ENCODE measurements at regions not wholly inside any gene's neighbourhood (a gene's known extent, or its start where the extent isn't known, plus 50 kb on each side); places are given as distances from the start of the nearest gene placed in this dataset.

DNA sequence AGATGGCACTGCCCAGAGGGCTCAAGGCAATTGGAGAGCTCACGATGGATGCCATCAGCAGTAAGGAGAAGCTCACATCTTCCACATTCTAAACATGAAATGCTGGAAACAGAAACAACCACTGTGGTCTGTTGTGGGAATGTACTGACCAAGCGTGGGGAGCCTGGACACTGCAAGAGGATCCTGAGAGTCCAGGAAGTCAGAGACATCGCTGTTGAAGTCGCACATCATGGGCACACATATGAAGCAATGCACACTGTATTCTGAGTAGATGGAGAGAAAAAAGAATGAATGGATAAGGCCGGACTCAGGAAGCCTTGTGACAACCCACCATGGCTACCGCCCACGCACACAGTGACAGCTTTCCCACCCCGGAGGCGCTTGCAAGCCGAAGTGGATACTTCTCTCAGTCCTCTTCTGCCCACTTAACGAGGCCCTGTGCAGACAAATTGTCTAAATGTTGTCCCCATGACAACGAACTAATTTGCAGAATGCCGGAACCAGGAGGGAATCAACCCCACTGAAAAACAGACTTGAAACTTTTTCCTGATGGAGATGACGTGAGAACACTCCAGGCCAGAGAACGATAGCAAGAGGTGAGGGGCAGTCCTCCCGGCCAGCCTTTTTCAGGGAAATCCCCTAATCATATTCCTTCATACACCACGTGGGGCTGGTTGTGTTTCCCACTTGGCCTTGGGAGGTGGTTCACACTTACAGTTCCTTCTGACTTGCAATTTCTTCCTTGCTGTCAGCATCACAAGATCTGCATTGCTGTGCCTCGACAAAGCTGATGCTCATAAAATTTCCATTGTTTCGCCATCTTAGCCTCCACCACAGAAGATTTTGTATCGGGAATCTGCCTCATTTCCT, 109.6 kb upstream of the SERP2 start:
- DNase-seq = no peak

DNA sequence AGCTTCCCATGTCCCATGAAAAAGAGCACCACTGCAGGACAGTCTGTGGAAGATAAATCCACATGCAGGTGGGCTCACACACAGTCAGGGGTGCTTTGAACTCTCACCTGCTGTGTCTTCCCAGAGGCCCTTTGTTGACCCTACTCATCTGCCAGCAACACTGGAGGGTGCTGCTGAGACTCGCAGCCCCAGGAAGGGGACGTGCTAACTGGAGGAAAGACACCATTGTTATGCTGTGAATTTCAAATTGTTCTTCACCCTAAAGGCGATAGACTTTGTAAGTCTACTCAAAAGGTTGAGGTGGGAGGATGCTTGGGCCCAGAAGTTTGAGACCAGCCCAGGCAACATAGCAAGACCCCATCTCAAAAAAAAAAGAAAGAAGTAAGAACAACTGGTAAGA, 107.3 kb upstream of the SERP2 start:
- no peak for DNase-seq

- no peak for DNase-seq
Observed at GRCh38 chr13:44266772-44267171, 106.9 kb upstream of the SERP2 start.

GRCh38 chr13:44267203-44267602, 106.4 kb upstream of the SERP2 start:
- no peak for DNase-seq

GRCh38 chr13:44267980-44268379, 105.6 kb upstream of the SERP2 start:
- DNase-seq = no peak

DNA sequence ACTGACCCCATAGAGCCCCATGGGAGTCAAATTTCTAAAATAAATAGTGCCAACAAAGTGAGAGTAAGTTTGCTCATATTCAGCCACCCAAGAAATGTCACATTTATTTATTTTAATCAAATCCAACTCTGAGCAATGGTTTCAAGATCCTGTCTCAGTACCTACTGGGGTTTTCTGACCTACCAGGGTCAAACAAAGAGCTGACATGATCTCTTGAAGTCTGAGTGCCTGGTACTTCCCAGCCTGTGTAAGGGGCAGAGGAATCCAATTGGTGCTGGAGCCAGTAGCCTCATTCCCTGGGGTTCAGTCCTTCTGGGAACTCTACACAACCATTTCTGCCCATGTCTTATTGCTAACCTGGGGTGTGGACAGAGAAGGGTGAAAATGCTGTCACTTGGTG, 104.6 kb upstream of the SERP2 start:
- no peak for DNase-seq

DNA sequence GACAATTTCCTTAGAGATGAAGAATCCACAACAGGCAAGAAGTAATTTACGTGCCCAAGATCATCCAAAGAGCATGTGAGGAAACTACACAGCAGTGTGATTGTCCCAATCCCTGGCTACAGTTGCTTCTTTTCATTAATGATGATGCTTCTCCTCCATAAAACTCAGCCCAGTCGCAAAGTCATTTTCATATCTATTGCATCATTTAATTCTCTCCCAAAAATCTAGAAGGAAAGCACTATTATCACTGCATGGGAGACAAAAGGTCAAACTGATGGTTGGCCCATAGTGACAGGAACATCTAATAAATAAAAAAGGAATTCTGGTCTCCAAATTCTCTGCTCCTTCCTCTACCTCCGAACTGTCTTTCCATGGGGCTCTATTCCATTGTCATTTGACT, 103.5 kb upstream of the SERP2 start:
- DNase-seq = no peak

- no peak for DNase-seq
Observed at GRCh38 chr13:44271031-44271455, 102.6 kb upstream of the SERP2 start.

DNA sequence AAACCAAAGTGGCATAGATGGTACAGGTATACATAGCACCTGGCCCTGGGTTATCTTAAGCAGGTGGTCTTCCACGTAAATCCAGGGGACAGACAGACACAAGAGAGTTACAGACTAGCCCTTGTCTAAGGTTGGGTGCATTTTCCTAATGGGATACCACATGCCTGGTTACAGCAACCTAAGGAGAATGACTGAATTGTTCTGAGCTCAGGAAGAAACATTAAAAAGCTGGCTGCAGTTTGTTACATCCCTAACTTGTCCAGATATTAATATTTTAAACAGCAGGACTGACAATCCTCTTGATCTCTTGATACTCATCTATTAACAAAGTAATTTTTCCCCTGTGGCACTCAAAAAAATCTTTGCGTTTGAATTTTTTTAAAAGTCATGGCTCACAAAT, 102.2 kb upstream of the SERP2 start:
- no peak for DNase-seq

DNA sequence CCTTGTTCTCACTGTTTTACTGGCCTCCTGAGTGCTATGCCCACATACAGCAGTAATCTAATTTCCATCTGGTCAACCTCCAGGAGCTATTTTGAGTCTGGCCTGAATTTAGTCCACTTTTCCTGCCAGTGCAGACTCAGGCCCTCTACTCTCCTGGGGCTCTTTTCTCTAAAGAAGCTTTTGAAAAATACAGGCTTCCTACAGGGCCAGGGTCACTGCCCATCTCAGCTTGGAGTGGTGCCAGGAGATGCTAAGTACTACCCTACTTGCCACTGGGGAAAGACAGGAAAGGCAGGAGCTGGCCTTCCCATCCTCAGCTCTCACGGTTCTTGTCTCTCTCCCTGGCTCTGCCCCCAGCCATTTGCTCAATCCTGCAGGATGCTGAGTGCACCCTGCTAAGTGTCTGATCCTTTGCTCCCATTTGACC, 101.7 kb upstream of the SERP2 start:
- no peak for DNase-seq

DNA sequence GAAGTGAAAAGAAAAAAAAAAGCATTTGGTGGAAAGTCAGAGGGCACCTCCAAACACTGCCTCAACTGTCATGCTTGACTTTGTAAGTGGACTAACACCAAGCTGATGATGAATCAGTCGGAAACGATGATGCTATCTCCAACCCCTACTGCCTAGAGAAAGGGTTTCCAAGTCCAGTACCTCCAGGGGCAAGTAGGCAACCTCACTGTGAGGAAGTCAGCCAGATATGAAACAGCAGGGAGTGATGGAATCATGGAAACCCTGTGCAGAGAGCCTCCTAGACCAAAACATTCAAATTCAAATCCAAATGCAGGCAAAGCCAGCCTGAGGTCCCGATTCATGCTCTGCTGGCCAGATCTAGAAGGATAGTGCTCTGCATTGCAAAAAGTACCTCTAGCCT, 100.9 kb upstream of the SERP2 start:
- no peak for DNase-seq

DNA sequence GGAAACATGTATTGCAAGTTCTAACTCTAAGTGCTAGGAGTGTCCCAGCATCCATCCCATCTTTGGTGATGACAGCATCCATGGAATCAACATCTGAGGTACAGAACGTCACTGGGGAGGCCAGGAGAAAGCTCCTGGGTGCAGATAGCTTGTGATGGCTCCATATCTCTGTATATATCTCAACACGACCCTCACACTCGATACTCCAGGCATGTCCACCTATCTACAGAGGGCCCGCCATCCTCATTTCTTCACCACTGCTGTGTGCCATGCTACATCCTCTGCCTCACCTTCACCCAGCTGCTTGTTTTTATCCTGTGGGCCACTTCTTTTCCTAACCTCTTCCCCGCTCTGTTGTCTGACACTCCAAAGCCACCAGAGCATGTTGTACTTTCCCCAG, 100.4 kb upstream of the SERP2 start:
- DNase-seq = no peak

DNA sequence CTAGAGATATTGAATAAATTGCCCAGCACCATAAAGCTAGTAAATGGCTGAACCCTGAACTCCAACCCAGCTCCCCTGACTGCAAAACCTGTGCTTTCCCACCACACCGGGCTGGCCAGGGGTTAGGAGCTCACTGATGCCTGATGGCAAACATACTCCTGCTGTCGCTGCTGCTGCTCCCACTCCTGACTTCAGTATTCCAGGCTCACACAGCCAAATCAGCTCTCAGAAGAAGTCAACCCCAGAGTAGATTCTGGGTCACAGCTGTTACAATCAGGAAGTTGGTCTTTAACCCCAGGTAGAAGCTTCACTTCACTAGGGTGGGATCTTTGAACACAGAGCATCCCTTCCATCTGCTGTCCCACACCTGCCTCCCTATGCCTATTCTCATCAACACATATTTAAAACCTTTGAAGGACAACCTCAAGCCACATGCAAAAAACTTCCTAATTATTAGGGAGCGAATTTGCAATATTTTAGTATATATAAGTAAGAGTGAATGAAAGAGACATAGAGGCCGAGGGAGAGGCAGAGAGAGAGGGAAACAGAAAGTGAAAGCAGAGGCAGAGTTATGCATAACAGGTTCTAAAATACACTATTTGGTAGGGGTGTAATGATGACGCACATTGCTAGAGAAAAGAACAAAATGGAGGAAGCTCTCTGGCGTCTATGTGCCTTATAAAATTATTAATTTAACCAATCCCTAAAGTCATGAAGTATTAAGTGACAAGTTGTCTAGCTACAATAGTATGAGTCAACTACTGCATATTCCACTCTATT, 99.4 kb upstream of the SERP2 start:
- DNase-seq = peak in 1 of 2 experiments; percentile 11

DNA sequence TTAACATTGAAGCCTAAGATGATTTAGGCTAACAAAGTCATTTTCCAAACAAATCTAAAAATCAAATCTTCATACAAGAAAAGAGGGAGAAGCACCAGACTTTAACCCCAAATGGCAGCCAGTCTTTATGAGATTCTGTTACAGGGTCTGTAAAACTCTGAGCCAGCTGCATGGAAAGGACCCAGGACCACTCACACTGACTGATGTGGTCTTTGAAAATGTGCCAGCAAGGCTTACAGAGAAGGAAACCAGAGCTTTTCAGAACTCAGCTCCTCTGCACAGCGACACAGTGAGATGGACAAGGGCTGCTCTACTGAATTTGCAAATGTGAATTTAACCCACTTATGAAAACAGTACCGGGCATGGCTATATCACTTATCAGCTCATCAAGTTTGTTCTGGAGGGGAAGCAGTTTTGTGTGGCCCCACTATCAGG, 98.8 kb upstream of the SERP2 start:
- DNase-seq = no peak

- no peak for DNase-seq
Observed at GRCh38 chr13:44275381-44275780, 98.2 kb upstream of the SERP2 start.

DNA sequence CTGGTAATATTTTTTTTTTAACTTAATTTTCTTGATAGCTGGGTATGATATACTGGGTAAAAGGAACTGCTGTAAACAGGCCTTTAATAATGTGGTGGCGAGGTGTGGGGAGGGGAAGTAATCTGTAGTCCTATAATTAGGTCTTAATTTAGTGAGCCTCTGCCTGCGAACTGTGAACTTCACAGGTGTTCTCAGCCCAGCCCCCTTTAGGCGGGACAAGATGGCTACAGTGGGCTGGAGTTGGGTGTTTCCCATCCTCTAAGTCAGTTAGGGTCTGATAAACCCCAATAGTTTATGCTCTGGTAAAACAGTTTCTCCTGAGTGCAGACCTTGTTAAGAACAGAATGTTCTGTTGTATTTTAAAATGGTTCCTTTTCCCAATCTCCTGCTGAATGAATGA, 97.6 kb upstream of the SERP2 start:
- no peak for DNase-seq

- DNase-seq = no peak
Observed at GRCh38 chr13:44277459-44277858, 96.2 kb upstream of the SERP2 start.

DNA sequence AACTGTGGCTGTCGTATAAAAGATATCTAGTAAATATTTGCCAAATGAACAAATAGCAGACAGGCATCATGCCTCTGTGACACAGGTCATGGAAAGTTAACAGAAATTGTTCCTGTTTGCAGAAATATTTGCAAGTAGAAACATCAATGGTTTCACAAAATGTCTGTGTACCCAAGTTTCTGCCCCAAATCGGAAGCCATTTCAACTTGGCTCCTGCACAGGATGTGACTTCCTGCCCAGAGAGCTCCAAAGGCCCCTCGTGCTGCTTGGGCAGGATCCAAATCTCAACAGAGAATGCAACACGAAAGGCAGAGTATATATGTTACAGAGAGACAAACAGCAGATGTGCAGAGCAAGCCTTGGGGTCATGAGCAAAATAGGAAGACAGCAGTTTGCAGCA, 95.5 kb upstream of the SERP2 start:
- no peak for DNase-seq

DNA sequence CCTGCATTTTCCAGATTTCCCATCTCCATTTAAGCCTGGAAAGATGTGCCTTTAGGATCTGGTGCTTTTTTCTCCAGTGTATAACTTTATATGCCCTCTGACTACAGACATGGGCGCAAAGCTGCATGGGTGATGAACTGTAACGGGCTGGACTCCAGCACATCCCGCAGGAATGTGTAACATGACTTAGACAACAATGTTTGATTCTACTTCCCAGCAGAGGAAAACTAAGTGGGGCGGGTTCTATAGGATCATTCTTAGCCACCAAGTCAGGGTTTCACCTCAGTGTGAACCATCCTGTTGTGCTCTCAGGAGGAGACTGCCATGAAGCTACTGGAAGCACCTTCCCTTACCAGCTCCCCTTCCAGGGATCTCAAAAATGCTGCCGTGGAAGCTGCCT, 93.2 kb upstream of the SERP2 start:
- DNase-seq = no peak

DNA sequence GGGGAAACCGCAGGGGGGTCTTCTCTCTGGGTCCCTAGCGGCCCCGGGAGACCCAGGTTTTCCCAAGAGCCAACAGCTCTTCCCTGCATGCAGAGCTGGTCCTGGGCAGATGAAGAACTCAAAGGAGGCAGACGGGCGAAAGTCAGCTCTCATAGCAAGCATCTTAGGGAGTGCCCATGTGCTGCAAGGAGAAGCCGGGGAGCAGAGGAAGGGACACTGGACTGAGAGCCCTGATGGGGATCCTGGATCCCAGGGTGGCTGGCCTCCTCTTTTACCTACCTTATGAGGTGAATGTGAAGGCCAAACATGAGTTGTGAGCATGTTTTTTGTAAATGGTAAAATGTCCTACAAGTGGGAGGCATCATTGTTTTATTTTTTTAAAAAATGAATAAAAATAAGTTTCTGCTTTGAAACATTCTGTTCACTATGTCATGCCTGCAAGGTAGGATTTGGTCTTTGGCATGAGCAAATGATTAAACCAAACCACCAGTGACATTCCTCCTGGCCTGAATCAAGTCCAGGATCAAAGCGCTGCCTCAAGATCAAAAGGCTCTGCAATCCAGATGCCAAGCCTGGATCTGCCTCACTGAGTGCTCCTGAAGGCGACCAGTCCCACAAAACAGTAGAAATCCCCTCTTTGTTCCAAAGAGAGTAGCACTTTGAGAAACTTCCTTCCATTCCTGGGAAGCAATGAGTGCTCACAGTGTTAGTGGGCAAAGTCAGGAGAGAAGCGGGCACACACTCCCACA, 92.2 kb upstream of the SERP2 start:
- DNase-seq = no peak

DNA sequence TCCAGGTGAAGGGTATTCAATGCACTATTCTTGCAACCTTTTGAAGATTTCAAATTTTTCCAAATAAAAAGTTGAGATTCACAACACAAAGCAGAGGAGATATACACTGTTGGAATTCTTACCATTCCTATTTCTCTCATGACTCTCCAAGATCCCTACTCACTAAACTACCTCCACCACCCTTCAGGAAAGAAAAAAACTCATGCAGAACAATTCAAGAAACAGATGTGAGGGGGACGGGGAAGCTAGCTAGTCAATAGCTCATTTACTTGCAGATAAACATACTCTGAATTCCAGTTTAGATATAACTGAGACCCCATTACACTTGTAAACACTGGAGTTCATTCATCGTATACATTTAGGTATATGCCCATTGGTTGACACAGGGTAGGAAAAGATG, 90.0 kb upstream of the SERP2 start:
- DNase-seq = no peak

GRCh38 chr13:44287958-44288357, 85.7 kb upstream of the SERP2 start:
- no peak for DNase-seq

DNA sequence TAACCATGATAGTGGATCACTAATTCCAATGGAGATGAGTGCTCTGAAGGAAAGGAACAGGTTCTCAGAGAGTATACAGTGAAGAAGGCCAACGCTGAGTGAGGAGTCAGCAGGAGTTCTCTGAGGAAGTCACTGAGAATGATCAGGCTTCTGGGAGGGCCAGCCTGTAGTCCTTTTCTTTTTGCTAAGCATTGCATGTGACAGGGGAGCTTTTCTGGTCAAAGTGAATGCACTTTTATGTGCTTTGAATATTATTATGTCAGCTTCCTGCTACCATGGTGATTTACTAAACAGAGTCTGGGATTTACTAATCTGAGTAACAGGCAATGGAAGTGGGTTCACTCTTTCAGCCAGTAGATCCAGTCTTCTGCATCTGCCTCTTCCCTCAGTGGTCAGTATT, 81.1 kb upstream of the SERP2 start:
- DNase-seq = no peak

DNA sequence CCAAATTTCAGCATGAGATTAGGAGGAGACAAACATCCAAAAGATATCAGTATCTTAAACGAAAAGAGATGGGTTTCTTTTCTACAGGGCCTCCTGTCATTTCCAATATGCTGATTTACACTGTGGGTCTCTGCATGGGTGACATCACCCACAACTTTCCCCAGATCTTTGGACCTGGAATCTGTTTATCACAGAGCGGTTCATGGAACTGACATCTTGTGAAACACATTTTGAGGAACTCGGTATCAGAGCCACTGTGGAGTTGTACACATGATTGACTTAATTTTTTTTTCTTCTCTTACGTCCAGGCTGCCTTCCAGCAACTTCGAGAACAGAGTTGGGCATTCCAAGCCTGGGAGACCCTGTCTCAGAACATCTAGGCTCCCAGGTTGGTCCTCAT, 80.2 kb upstream of the SERP2 start:
- DNase-seq = no peak

All from SHP77 (cell line).